ENCODE measurements at regions not wholly inside any gene's neighbourhood (a gene's known extent, or its start where the extent isn't known, plus 50 kb on each side); places are given as distances from the start of the nearest gene placed in this dataset.

GRCh38 chr14:86780876-86781510 lies 1212.0 kb downstream of the GALC start:
- H3K4me1 ChIP-seq (ENCODE audit: control insufficient read depth, insufficient read depth, low read length), result no peaks in the 10 kb centered on the region
- no TSS peak for BruUV-seq (replicated peaks)
- H3K27ac ChIP-seq (ENCODE audit: low read length), result no peak overlapping the region
- CTCF ChIA-PET, result no interaction called here
- no peak for DNase-seq (ENCODE audit: low read depth, low spot score)
- intact Hi-C loops (cut with micrococcal nuclease; ENCODE audit: unreplicated experiment), result no loop called here
- TF ChIP-seq, protein P1, sequence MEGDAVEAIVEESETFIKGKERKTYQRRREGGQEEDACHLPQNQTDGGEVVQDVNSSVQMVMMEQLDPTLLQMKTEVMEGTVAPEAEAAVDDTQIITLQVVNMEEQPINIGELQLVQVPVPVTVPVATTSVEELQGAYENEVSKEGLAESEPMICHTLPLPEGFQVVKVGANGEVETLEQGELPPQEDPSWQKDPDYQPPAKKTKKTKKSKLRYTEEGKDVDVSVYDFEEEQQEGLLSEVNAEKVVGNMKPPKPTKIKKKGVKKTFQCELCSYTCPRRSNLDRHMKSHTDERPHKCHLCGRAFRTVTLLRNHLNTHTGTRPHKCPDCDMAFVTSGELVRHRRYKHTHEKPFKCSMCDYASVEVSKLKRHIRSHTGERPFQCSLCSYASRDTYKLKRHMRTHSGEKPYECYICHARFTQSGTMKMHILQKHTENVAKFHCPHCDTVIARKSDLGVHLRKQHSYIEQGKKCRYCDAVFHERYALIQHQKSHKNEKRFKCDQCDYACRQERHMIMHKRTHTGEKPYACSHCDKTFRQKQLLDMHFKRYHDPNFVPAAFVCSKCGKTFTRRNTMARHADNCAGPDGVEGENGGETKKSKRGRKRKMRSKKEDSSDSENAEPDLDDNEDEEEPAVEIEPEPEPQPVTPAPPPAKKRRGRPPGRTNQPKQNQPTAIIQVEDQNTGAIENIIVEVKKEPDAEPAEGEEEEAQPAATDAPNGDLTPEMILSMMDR (IDR thresholded peaks at IDR 0.05), result no peak
- no peak for TF ChIP-seq POLR2AphosphoS5 (IDR thresholded peaks at IDR 0.05; ENCODE audit: low read depth, low read length)
- no peak for TF ChIP-seq REST (IDR thresholded peaks at IDR 0.05; ENCODE audit: insufficient read depth in 1 of 2, low read depth in 2 of 2, low read length in 1 of 2)
- TF ChIP-seq TCF7L2 (IDR thresholded peaks at IDR 0.05; ENCODE audit: low read depth, low read length), result no peak
- TF ChIP-seq SIN3A (IDR thresholded peaks at IDR 0.05; ENCODE audit: borderline replicate concordance, insufficient read depth, low read depth, low read length), result no peak
- no peaks in the 10 kb centered on the region for H3K36me3 ChIP-seq (ENCODE audit: control insufficient read depth, insufficient read depth, low read length)
- no peaks in the 10 kb centered on the region for H3K9me3 ChIP-seq (ENCODE audit: control insufficient read depth, insufficient read depth, low read depth, low read length)
- POLR2A ChIA-PET, result no interaction called here
- in situ Hi-C loops (cut with HindIII; ENCODE audit: low pct_unique_long_range_greater_than_20kb, low sequenced_read_pairs), result no loop called here
- no peaks in the 10 kb centered on the region for H3K27me3 ChIP-seq (ENCODE audit: control insufficient read depth, insufficient read depth, low read length)
- no peak overlapping the region for H3K4me3 ChIP-seq (ENCODE audit: low read depth in 2 of 2, low read length in 2 of 2)
- no peak for ATAC-seq

- in situ Hi-C loops (cut with HindIII; ENCODE audit: low pct_unique_long_range_greater_than_20kb, low sequenced_read_pairs), result no loop called here
- H3K9me3 ChIP-seq (ENCODE audit: control insufficient read depth, insufficient read depth, low read depth, low read length), result no peaks in the 10 kb centered on the region
- intact Hi-C loops (cut with micrococcal nuclease; ENCODE audit: unreplicated experiment), result no loop called here
- no TSS peak for BruUV-seq (replicated peaks)
- CTCF ChIA-PET, result no interaction called here
- DNase-seq (ENCODE audit: low read depth, low spot score) (no peak), ATAC-seq (no peak)
- H3K4me3 ChIP-seq (ENCODE audit: low read depth in 2 of 2, low read length in 2 of 2), result no peak overlapping the region
- no peak overlapping the region for H3K27ac ChIP-seq (ENCODE audit: low read length)
- H3K36me3 ChIP-seq (ENCODE audit: control insufficient read depth, insufficient read depth, low read length), result no peaks in the 10 kb centered on the region
- TF ChIP-seq POLR2AphosphoS5 (IDR thresholded peaks at IDR 0.05; ENCODE audit: low read depth, low read length) (no peak), TCF7L2 (IDR thresholded peaks at IDR 0.05; ENCODE audit: low read depth, low read length) (no peak), SIN3A (IDR thresholded peaks at IDR 0.05; ENCODE audit: borderline replicate concordance, insufficient read depth, low read depth, low read length) (no peak), REST (IDR thresholded peaks at IDR 0.05; ENCODE audit: insufficient read depth in 1 of 2, low read depth in 2 of 2, low read length in 1 of 2) (no peak)
- TF ChIP-seq, protein P1 (IDR thresholded peaks at IDR 0.05), result no peak
- H3K27me3 ChIP-seq (ENCODE audit: control insufficient read depth, insufficient read depth, low read length), result no peaks in the 10 kb centered on the region
- POLR2A ChIA-PET, result no interaction called here
- H3K4me1 ChIP-seq (ENCODE audit: control insufficient read depth, insufficient read depth, low read length), result no peaks in the 10 kb centered on the region
Measured at GRCh38 chr14:86780461-86780860, 1212.5 kb downstream of the GALC start.

All from Panc1 (cell line).